H9 (cell line): ENCODE measurements at regions not wholly inside any gene's neighbourhood (a gene's known extent, or its start where the extent isn't known, plus 50 kb on each side); places are given as distances from the start of the nearest gene placed in this dataset.

Experiments
- DNase-seq: peaks from one replicate; pipeline ENCODE4 v3.0.0-alpha.2; 2017
- H2AFZ ChIP-seq: one replicate; pipeline ENCODE4 v1.6.1; 2013; ENCODE audit warnings: mild to moderate bottlenecking, low read length, control low read depth, moderate library complexity
- H2AK5ac ChIP-seq: 2 replicates; pipeline ENCODE4 v1.6.1; 2013; ENCODE audit warnings: low read length, control low read depth, mixed read lengths; ENCODE audit not compliant: insufficient read length
- H2BK120ac ChIP-seq: one replicate; pipeline ENCODE4 v1.6.1; 2013; ENCODE audit warnings: low read depth, mild to moderate bottlenecking, low read length, control low read depth, inconsistent platforms; ENCODE audit not compliant: poor library complexity, severe bottlenecking
- H2BK12ac ChIP-seq: 2 replicates; pipeline ENCODE4 v1.6.1; 2013; ENCODE audit warnings: low read length, control low read depth, mixed read lengths, low read depth; ENCODE audit not compliant: insufficient read length
- H2BK15ac ChIP-seq: 2 replicates; pipeline ENCODE4 v1.6.1; 2013; ENCODE audit warnings: low read depth, low read length, control low read depth
- H2BK20ac ChIP-seq: one replicate; pipeline ENCODE4 v1.6.1; 2013; ENCODE audit warnings: low read depth, mild to moderate bottlenecking, low read length, control low read depth, inconsistent platforms; ENCODE audit not compliant: poor library complexity, severe bottlenecking
- H2BK5ac ChIP-seq: 2 replicates; pipeline ENCODE4 v1.6.1; 2013; ENCODE audit warnings: low read length, control low read depth, mixed read lengths; ENCODE audit not compliant: insufficient read length
- H3K14ac ChIP-seq: 2 replicates; pipeline ENCODE4 v1.6.1; 2013; ENCODE audit warnings: low read length, control low read depth; ENCODE audit not compliant: insufficient read depth
- H3K18ac ChIP-seq: 2 replicates; pipeline ENCODE4 v1.6.1; 2013; ENCODE audit warnings: low read depth, mild to moderate bottlenecking, mixed read lengths, low read length, control low read depth; ENCODE audit not compliant: insufficient read length
- H3K23ac ChIP-seq: 2 replicates; pipeline ENCODE4 v1.6.1; 2013; ENCODE audit warnings: low read length, control low read depth, mixed read lengths, low read depth; ENCODE audit not compliant: insufficient read length
- H3K23me2 ChIP-seq: 2 replicates; pipeline ENCODE4 v1.6.1; 2013; ENCODE audit warnings: low read depth, mild to moderate bottlenecking, mixed read lengths, low read length, control low read depth; ENCODE audit not compliant: insufficient read length, poor library complexity, severe bottlenecking
- H3K27ac ChIP-seq: 2 replicates; pipeline ENCODE4 v1.5.1; 2013; ENCODE audit warnings: low read length, control low read depth, mixed read lengths, low read depth; ENCODE audit not compliant: insufficient read length
- H3K27me3 ChIP-seq: 2 replicates; pipeline ENCODE4 v1.6.1; 2013; ENCODE audit warnings: low read length, control low read depth, inconsistent platforms; ENCODE audit not compliant: insufficient read depth
- H3K4ac ChIP-seq: 2 replicates; pipeline ENCODE4 v1.6.1; 2013; ENCODE audit warnings: low read depth, mild to moderate bottlenecking, control low read depth, inconsistent platforms, low read length, moderate library complexity
- H3K4me1 ChIP-seq: 2 replicates; pipeline ENCODE4 v1.6.1; 2013; ENCODE audit warnings: low read length, control low read depth, inconsistent platforms; ENCODE audit not compliant: insufficient read depth
- H3K4me2 ChIP-seq: 2 replicates; pipeline ENCODE4 v1.6.1; 2013; ENCODE audit warnings: low read length, control low read depth, mixed read lengths; ENCODE audit not compliant: insufficient read length, insufficient read depth
- H3K56ac ChIP-seq: 2 replicates; pipeline ENCODE4 v1.6.1; 2013; ENCODE audit warnings: low read depth, mild to moderate bottlenecking, mixed read lengths, low read length, control low read depth; ENCODE audit not compliant: insufficient read length
- H3K79me1 ChIP-seq: 2 replicates; pipeline ENCODE4 v1.6.1; 2013; ENCODE audit warnings: low read depth, mild to moderate bottlenecking, moderate library complexity, low read length, control low read depth, inconsistent platforms; ENCODE audit not compliant: insufficient read depth, poor library complexity, severe bottlenecking
- H3K79me2 ChIP-seq: 2 replicates; pipeline ENCODE4 v1.6.1; 2013; ENCODE audit warnings: low read length, control low read depth, inconsistent platforms; ENCODE audit not compliant: insufficient read depth
- H3K9ac ChIP-seq: 2 replicates; pipeline ENCODE4 v1.6.1; 2013; ENCODE audit warnings: low read length, control low read depth, mixed read lengths; ENCODE audit not compliant: insufficient read length; ENCODE audit errors: extremely low read depth
- H3K9me3 ChIP-seq: one replicate; pipeline ENCODE4 v1.6.1; 2013; ENCODE audit warnings: low read depth, low read length, inconsistent platforms; ENCODE audit not compliant: control insufficient read depth
- H3T11ph ChIP-seq: one replicate; pipeline ENCODE4 v1.6.1; 2013; ENCODE audit warnings: mild to moderate bottlenecking, low read length, control low read depth, inconsistent platforms
- H4K20me1 ChIP-seq: one replicate; pipeline ENCODE4 v1.6.1; 2013; ENCODE audit not compliant: control insufficient read depth, insufficient read length, insufficient read depth
- H4K5ac ChIP-seq: 2 replicates; pipeline ENCODE4 v1.6.1; 2013; ENCODE audit warnings: low read depth, mild to moderate bottlenecking, mixed read lengths, low read length, control low read depth; ENCODE audit not compliant: insufficient read length
- H4K8ac ChIP-seq: replicated peaks from 2 replicates; pipeline ENCODE4 v1.6.1; 2013; ENCODE audit warnings: low read length, control low read depth, mixed read lengths, low read depth; ENCODE audit not compliant: insufficient read length
- H4K91ac ChIP-seq: 2 replicates; pipeline ENCODE4 v1.6.1; 2013; ENCODE audit warnings: low read depth, mild to moderate bottlenecking, moderate library complexity, mixed read lengths, low read length, control low read depth; ENCODE audit not compliant: insufficient read length
- H3K27ac Mint-ChIP-seq, 3 experiments: 2 replicates in 2 of 3; 3 replicates in 1 of 3; pipeline ENCODE4 v1.8.0; 2020 to 2021; ENCODE audit warnings: mixed read lengths in 3 of 3, mild to moderate bottlenecking in 1 of 3, moderate library complexity in 1 of 3
- H3K27me3 Mint-ChIP-seq: 2 replicates; pipeline ENCODE4 v1.8.0; 2021; ENCODE audit warnings: low read depth, mild to moderate bottlenecking, moderate library complexity, mixed read lengths
- H3K36me3 Mint-ChIP-seq, 3 experiments: 2 replicates in 2 of 3; 3 replicates in 1 of 3; pipeline ENCODE4 v1.8.0; 2020 to 2021; ENCODE audit warnings: low read depth in 3 of 3, mixed read lengths in 3 of 3; ENCODE audit not compliant: insufficient read depth in 1 of 3
- H3K4me1 Mint-ChIP-seq, 2 experiments: 2 replicates each; pipeline ENCODE4 v1.8.0; 2020; ENCODE audit warnings: mixed read lengths in 2 of 2
- H3K4me3 Mint-ChIP-seq, 2 experiments: 2 replicates in 1 of 2; 3 replicates in 1 of 2; pipeline ENCODE4 v1.8.0; 2020 to 2021; ENCODE audit warnings: mild to moderate bottlenecking in 2 of 2, mixed read lengths in 2 of 2, moderate library complexity in 1 of 2
- H3K9me3 Mint-ChIP-seq, 2 experiments: 2 replicates in 1 of 2; 3 replicates in 1 of 2; pipeline ENCODE4 v1.8.0; 2020; ENCODE audit warnings: mild to moderate bottlenecking in 2 of 2, mixed read lengths in 2 of 2, moderate library complexity in 1 of 2
- CTCF ChIP-seq: fragments of 200-600 bp; sonication (generic); conservative IDR thresholded peaks from 3 replicates; pipeline ENCODE4 v1.8.0; 2021; ENCODE audit warnings: antibody characterized with exemption, mild to moderate bottlenecking
- WGBS: extraction: QIAGEN DNeasy Blood & Tissue Kit; methylation state at CpG from one replicate; pipeline ENCODE4 v1.1.7; 2013; ENCODE audit warnings: missing lambda C conversion rate, low lambda C conversion rate, mixed read lengths; ENCODE audit not compliant: insufficient read length; ENCODE audit errors: extremely low coverage; 5-methylcytosine and 5-hydroxymethylcytosine counted together

GRCh38 chr6:40817369-40817768, 221.7 kb downstream of the UNC5CL start:
- no peaks in the 10 kb centered on the region for H3K36me3 Mint-ChIP-seq
- Histone ChIP-seq H2BK12ac (no peak overlapping the region), H4K91ac (no peak overlapping the region), H3K79me2 (no peaks in the 10 kb centered on the region), H3K4ac (no peak overlapping the region), H3K14ac (no peak overlapping the region), H4K8ac (no peak overlapping the region), H3K23me2 (no peaks in the 10 kb centered on the region), H3K9me3 (no peaks in the 10 kb centered on the region), H2BK15ac (no peak overlapping the region), H3K4me2 (no peak overlapping the region), H2BK120ac (no peak overlapping the region), H3K27me3 (no peaks in the 10 kb centered on the region; the same call in 1 of the 2 replicates), H3K23ac (no peak overlapping the region), H2AFZ (no peak overlapping the region), H3T11ph (no peak overlapping the region), H4K20me1 (no peaks in the 10 kb centered on the region), H3K4me1 (no peaks in the 10 kb centered on the region), H2BK20ac (no peak overlapping the region), H3K9ac (no peak overlapping the region), H3K27ac (no peak overlapping the region), H3K79me1 (no peaks in the 10 kb centered on the region), H4K5ac (no peak overlapping the region), H3K18ac (no peak overlapping the region), H2BK5ac (no peak overlapping the region), H3K56ac (no peak overlapping the region), H2AK5ac (no peak overlapping the region)
- no peak overlapping the region for H3K4me3 Mint-ChIP-seq
- WGBS: no CpG with 5 or more reads among the region's 6 CpGs
- no peak overlapping the region for H3K27ac Mint-ChIP-seq
- H3K9me3 Mint-ChIP-seq: no peaks in the 10 kb centered on the region
- H3K27me3 Mint-ChIP-seq: peaks cover 10% of the 10 kb centered on the region
- no peaks in the 10 kb centered on the region for H3K4me1 Mint-ChIP-seq
- TF ChIP-seq CTCF: no peak
- DNase-seq: no peak
